Aorta (tissue), 5 donors: ENCODE measurements at regions not wholly inside any gene's neighbourhood (a gene's known extent, or its start where the extent isn't known, plus 50 kb on each side); places are given as distances from the start of the nearest gene placed in this dataset.

Experiments
- ATAC-seq: fragments of 200-7000 bp; cut with Tn5 transposase; one replicate; pipeline ENCODE4 v1.9.1; 2022; ENCODE audit warnings: moderate library complexity; ENCODE audit not compliant: low FRiP score
- DNase-seq, 2 donors: peaks; one replicate each; pipeline ENCODE4 v3.0.0-alpha.2; 2020
- H3K27ac ChIP-seq, 2 donors: one replicate each; pipeline ENCODE4 v1.5.1; 2013; ENCODE audit warnings: low read length in 2 of 2, mild to moderate bottlenecking in 2 of 2, moderate library complexity in 2 of 2, control low read depth in 1 of 2, inconsistent platforms in 1 of 2, low read depth in 1 of 2
- H3K27me3 ChIP-seq, 2 donors: one replicate each; pipeline ENCODE4 v1.6.1; 2013; ENCODE audit warnings: control low read depth in 1 of 2, low read length in 1 of 2, mild to moderate bottlenecking in 1 of 2, moderate library complexity in 1 of 2; ENCODE audit not compliant: insufficient read depth in 2 of 2, control insufficient read depth in 1 of 2
- H3K36me3 ChIP-seq, 2 donors: one replicate each; pipeline ENCODE4 v1.6.1; 2013; ENCODE audit warnings: control low read depth in 1 of 2, low read length in 1 of 2, mild to moderate bottlenecking in 1 of 2; ENCODE audit not compliant: insufficient read depth in 2 of 2, control insufficient read depth in 1 of 2
- H3K4me1 ChIP-seq, 2 donors: one replicate each; pipeline ENCODE4 v1.6.1; 2013; ENCODE audit warnings: low read length in 2 of 2, control low read depth in 1 of 2, mild to moderate bottlenecking in 1 of 2, moderate library complexity in 1 of 2; ENCODE audit not compliant: insufficient read depth in 2 of 2, control insufficient read depth in 1 of 2
- H3K4me3 ChIP-seq, 2 donors: one replicate each; pipeline ENCODE4 v1.5.1; 2013; ENCODE audit warnings: low read length in 2 of 2, control low read depth in 1 of 2, mild to moderate bottlenecking in 1 of 2
- H3K9me3 ChIP-seq: one replicate; pipeline ENCODE4 v1.6.1; 2013; ENCODE audit warnings: mild to moderate bottlenecking, low read length; ENCODE audit not compliant: control insufficient read depth
- WGBS, 2 donors: extraction: QIAGEN DNeasy Blood & Tissue Kit; methylation state at CpG; one replicate each; pipeline ENCODE4 v1.1.7; 2013; 5-methylcytosine and 5-hydroxymethylcytosine counted together
- intact Hi-C, 2 donors: fragments of 100-400 bp; cut with DNase I; formaldehyde crosslinking; loops; one replicate each; pipeline versions ENCODE4 v1.14.2 to v1.15.0; 2022
- donor health status: healthy with polysubstance abuse.
- donor health status: Bipolar disorder and iron deficiency.
- donor health status: DM: no; HTN: no; CAD: no.
- donor health status: DM: no; HTN: no; CAD: no.
- donor health status: DM: yes; HTN: yes; CAD: no.

GRCh38 chr3:74346896-74347295 lies 267.6 kb downstream of the CNTN3 start:
- Histone ChIP-seq H3K27ac (no peak overlapping the region), H3K9me3 (no peaks in the 10 kb centered on the region), H3K36me3 (peaks cover 4% of the 10 kb centered on the region in 2 donors), H3K27me3 (no peaks in the 10 kb centered on the region), H3K4me1 (no peaks in the 10 kb centered on the region), H3K4me3 (no peak overlapping the region)
- DNase-seq (no peak), ATAC-seq (no peak)
- intact Hi-C loops: no loop called here
- WGBS, 2 donors: 88 to 89% methylated on average over 3 of the region's 3 CpGs

GRCh38 chr3:74345701-74346100 lies 268.8 kb downstream of the CNTN3 start:
- Histone ChIP-seq H3K4me3 (no peak overlapping the region), H3K36me3 (peaks cover 4% of the 10 kb centered on the region in 2 donors), H3K27me3 (no peaks in the 10 kb centered on the region), H3K9me3 (no peaks in the 10 kb centered on the region), H3K27ac (no peak overlapping the region), H3K4me1 (no peaks in the 10 kb centered on the region)
- no peak for ATAC-seq
- WGBS, 2 donors: 87 to 88% methylated on average over 2 of the region's 2 CpGs
- no peak for DNase-seq
- intact Hi-C loops: no loop called here

- intact Hi-C loops: no loop called here
- Histone ChIP-seq H3K4me1 (no peaks in the 10 kb centered on the region), H3K27me3 (no peaks in the 10 kb centered on the region), H3K36me3 (peaks cover 4% of the 10 kb centered on the region in 2 donors), H3K9me3 (no peaks in the 10 kb centered on the region), H3K27ac (no peak overlapping the region), H3K4me3 (no peak overlapping the region)
- WGBS, 2 donors: 93 to 94% methylated on average over 3 of the region's 3 CpGs
- ATAC-seq (no peak), DNase-seq (no peak)
These were observed 269.5 kb downstream of the CNTN3 start for GRCh38 chr3:74344865-74345440.

- 80 to 85% methylated on average over 4 of the region's 4 CpGs for WGBS, 2 donors
- no peak for ATAC-seq
- Histone ChIP-seq H3K9me3 (no peaks in the 10 kb centered on the region), H3K4me3 (no peak overlapping the region), H3K36me3 (peaks cover 0 to 2% of the 10 kb centered on the region in 2 donors), H3K27ac (no peak overlapping the region), H3K4me1 (no peaks in the 10 kb centered on the region), H3K27me3 (no peaks in the 10 kb centered on the region)
- DNase-seq: no peak
- intact Hi-C loops: no loop called here
These were observed 271.1 kb downstream of the CNTN3 start for GRCh38 chr3:74343391-74343790.

- intact Hi-C loops: no loop called here
- H3K9me3 ChIP-seq: no peaks in the 10 kb centered on the region
- no peak for ATAC-seq
- H3K27ac ChIP-seq: no peak overlapping the region
- WGBS, 2 donors: 79 to 89% methylated on average over 1 of the region's 1 CpG
- H3K27me3 ChIP-seq: no peaks in the 10 kb centered on the region
- no peaks in the 10 kb centered on the region for H3K4me1 ChIP-seq
- H3K4me3 ChIP-seq: no peak overlapping the region
- peaks cover 0 to under 1% of the 10 kb centered on the region in 2 donors for H3K36me3 ChIP-seq
- DNase-seq: no peak
These were observed 275.5 kb downstream of the CNTN3 start for GRCh38 chr3:74338998-74339397.

- DNase-seq: no peak
- no peak overlapping the region for H3K4me3 ChIP-seq
- ATAC-seq: no peak
- intact Hi-C loops: no loop called here
- H3K4me1 ChIP-seq: peaks cover 0 to 1% of the 10 kb centered on the region in 2 donors
- H3K9me3 ChIP-seq: peaks cover 4% of the 10 kb centered on the region
- WGBS, 2 donors: 88 to 92% methylated on average over 2 of the region's 2 CpGs
- peaks cover 4 to 5% of the 10 kb centered on the region in 2 donors for H3K36me3 ChIP-seq
- no peaks in the 10 kb centered on the region for H3K27me3 ChIP-seq
- no peak overlapping the region for H3K27ac ChIP-seq
These were observed 282.3 kb downstream of the CNTN3 start for GRCh38 chr3:74332165-74332564.

- Histone ChIP-seq H3K9me3 (peaks cover 4% of the 10 kb centered on the region), H3K27ac (no peak overlapping the region), H3K4me3 (no peak overlapping the region), H3K27me3 (no peaks in the 10 kb centered on the region), H3K36me3 (peaks cover 4 to 5% of the 10 kb centered on the region in 2 donors), H3K4me1 (peaks cover 0 to 1% of the 10 kb centered on the region in 2 donors)
- no peak for ATAC-seq
- DNase-seq: no peak
- intact Hi-C loops: no loop called here
- WGBS, 2 donors: 91 to 94% methylated on average over 2 of the region's 2 CpGs
These were observed 282.7 kb downstream of the CNTN3 start for GRCh38 chr3:74331711-74332110.

GRCh38 chr3:74329096-74329495 lies 285.4 kb downstream of the CNTN3 start:
- Histone ChIP-seq H3K4me1 (peaks cover 1 to 3% of the 10 kb centered on the region in 2 donors), H3K9me3 (peaks cover 4% of the 10 kb centered on the region), H3K4me3 (no peak overlapping the region), H3K27ac (no peak overlapping the region), H3K36me3 (peaks cover 4 to 5% of the 10 kb centered on the region in 2 donors), H3K27me3 (no peaks in the 10 kb centered on the region)
- DNase-seq (no peak), ATAC-seq (no peak)
- intact Hi-C loops: no loop called here

GRCh38 chr3:74328435-74328834 lies 286.0 kb downstream of the CNTN3 start:
- Histone ChIP-seq H3K36me3 (peaks cover 0 to 3% of the 10 kb centered on the region in 2 donors), H3K27me3 (no peaks in the 10 kb centered on the region), H3K9me3 (peaks cover 2% of the 10 kb centered on the region), H3K4me1 (peaks cover 1 to 3% of the 10 kb centered on the region in 2 donors), H3K4me3 (no peak overlapping the region), H3K27ac (no peak overlapping the region)
- DNase-seq (no peak), ATAC-seq (no peak)
- WGBS, 2 donors: 74 to 79% methylated on average over 2 of the region's 2 CpGs
- intact Hi-C loops: no loop called here
